ENCODE measurements at regions not wholly inside any gene's neighbourhood (a gene's known extent, or its start where the extent isn't known, plus 50 kb on each side); places are given as distances from the start of the nearest gene placed in this dataset.

DNA sequence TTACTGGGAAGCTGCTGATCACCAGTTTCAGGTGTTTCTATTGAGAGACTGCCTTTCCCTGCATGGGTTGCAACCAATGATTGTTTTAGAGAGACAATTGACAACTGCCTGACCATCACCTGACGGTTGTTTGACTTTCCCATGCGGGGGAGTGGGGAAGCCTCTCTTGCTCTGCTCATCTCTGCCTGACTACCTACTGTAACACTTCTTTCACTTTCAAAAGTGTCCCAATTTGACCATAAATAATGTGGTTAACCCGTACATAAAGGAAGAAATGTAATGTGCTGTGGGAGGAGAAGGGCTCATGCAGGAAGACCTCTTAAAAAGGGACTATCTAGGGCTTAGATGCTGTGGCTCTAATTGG, 122.1 kb upstream of the PHACTR1 start:
- Mint-ChIP-seq H3K4me1 (ENCODE audit: low read depth) (no peaks in the 10 kb centered on the region), H3K9me3 (ENCODE audit: insufficient read depth) (no peaks in the 10 kb centered on the region), H3K36me3 (ENCODE audit: low read depth) (no peaks in the 10 kb centered on the region), H3K27me3 (ENCODE audit: low read depth) (peaks cover 10% of the 10 kb centered on the region), H3K27ac (no peak overlapping the region), H3K4me3 (no peak overlapping the region)
- ATAC-seq (no peak), DNase-seq (no peak)
- ChIA-PET CTCF (no interaction called here), POLR2A (no interaction called here)

DNA sequence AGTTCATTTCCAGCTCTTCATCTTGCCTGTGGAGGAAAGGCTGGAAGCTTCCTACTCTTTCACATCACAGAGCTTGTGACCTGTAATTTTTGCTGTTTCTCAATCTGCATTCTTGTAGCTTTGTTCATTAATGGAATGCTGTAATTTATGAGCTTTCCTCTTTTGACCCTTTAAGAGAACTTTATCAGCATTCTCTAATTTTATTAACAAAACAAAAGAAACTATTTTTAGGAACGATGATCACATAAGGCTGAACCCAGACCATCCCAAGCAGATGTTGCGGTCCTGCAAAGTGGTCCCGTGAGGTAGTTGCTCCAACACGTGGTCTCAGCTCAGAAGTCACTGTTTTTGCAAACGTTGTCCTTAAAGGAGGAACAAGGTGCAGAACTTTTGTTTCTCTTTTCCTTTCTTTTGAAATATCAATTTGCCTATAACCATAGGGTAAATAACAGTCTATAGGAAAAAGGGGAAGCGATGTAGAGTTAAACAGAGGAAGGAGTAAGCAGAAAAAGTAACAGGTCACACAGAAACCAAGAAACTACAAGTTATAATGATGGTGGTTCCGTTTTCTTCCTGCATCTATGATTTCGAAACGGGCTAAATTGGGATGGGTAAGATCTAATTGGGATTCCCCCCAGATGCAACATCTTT, 121.3 kb upstream of the PHACTR1 start:
- ATAC-seq, result no peak
- Mint-ChIP-seq H3K36me3 (ENCODE audit: low read depth) (no peaks in the 10 kb centered on the region), H3K4me1 (ENCODE audit: low read depth) (no peaks in the 10 kb centered on the region), H3K27ac (no peak overlapping the region), H3K9me3 (ENCODE audit: insufficient read depth) (no peaks in the 10 kb centered on the region), H3K27me3 (ENCODE audit: low read depth) (peaks cover 10% of the 10 kb centered on the region), H3K4me3 (no peak overlapping the region)
- ChIA-PET CTCF (no interaction called here), POLR2A (no interaction called here)
- no peak for DNase-seq

DNA sequence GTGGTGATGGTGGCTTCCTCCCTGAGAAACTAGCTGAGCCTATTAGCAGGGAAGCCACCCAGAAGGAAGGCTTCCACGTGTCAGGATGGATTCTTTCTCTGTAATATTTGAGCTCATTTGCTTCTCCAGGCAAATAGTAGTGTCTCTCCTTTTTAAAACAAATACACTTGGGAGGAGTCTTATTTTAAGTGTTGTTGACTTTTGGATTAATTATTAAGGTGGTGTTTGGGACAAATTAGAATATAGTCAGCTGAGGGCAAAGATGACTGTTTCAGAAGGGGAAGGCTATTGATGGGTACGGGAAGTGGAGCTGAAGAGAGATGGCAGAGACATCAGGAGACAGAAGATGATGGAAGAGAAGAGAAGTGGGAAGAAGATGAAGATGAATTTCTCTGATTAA, 119.8 kb upstream of the PHACTR1 start:
- no peak overlapping the region for H3K27ac Mint-ChIP-seq
- no peak overlapping the region for H3K4me3 Mint-ChIP-seq
- peaks cover 10% of the 10 kb centered on the region for H3K27me3 Mint-ChIP-seq (ENCODE audit: low read depth)
- DNase-seq (no peak), ATAC-seq (no peak)
- no peaks in the 10 kb centered on the region for H3K36me3 Mint-ChIP-seq (ENCODE audit: low read depth)
- ChIA-PET CTCF (interaction anchor here (1.1 kb wide), 1 partner anchor 10 kb away, joined by 3 read pairs; no protein-coding TSS in a partner anchor), POLR2A (no interaction called here)
- no peaks in the 10 kb centered on the region for H3K9me3 Mint-ChIP-seq (ENCODE audit: insufficient read depth)
- H3K4me1 Mint-ChIP-seq (ENCODE audit: low read depth), result no peaks in the 10 kb centered on the region

DNA sequence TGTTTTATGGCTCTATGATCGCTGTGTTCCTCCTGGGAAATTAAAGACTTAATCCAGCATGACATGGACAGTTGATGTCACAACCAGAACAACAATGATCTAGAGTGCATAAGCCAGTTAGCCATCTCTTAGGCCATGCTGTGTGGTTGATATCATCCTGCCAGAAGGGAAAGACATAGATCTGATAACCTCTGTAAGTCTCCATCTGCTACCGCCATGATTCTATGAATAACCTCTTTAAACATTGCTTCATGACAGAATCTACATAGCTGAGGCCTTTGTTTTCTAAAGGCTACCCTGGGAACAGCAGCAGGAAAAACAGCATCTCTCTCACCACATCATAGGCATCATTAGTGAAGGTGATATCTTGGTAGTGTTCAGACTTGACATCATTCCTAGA, 117.6 kb upstream of the PHACTR1 start:
- Mint-ChIP-seq H3K4me1 (ENCODE audit: low read depth) (no peaks in the 10 kb centered on the region), H3K27me3 (ENCODE audit: low read depth) (peaks cover 10% of the 10 kb centered on the region), H3K4me3 (no peak overlapping the region), H3K9me3 (ENCODE audit: insufficient read depth) (no peaks in the 10 kb centered on the region), H3K36me3 (ENCODE audit: low read depth) (no peaks in the 10 kb centered on the region), H3K27ac (no peak overlapping the region)
- ATAC-seq (no peak), DNase-seq (no peak)
- ChIA-PET CTCF (no interaction called here), POLR2A (no interaction called here)

DNA sequence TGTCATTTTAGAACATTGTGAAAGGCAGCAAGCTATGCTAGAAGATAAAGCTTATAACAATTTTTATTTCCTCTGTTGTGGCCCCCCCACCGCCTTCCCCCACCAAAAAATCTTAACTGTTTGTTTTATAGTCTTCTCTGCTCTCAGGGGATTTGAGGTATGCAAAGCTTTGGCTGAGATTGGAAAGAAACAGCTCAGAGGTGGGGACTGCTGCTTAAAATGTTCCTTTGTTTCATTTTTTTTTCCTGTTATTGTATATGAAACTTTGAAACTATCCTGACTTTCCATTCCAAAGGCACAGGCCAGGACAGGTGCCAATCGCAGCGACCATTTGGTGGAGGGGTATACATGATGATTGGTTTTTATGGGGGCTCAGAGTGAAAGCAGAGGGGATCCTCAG, 114.7 kb upstream of the PHACTR1 start:
- Mint-ChIP-seq H3K4me3 (no peak overlapping the region), H3K27ac (no peak overlapping the region), H3K9me3 (ENCODE audit: insufficient read depth) (no peaks in the 10 kb centered on the region), H3K4me1 (ENCODE audit: low read depth) (no peaks in the 10 kb centered on the region), H3K27me3 (ENCODE audit: low read depth) (peaks cover 3% of the 10 kb centered on the region), H3K36me3 (ENCODE audit: low read depth) (no peaks in the 10 kb centered on the region)
- DNase-seq, result no peak
- no peak for ATAC-seq
- ChIA-PET CTCF (no interaction called here), POLR2A (interaction anchor here (0.6 kb wide), 1 partner anchor 1012 kb away, joined by 4 read pairs; no protein-coding TSS in a partner anchor)

DNA sequence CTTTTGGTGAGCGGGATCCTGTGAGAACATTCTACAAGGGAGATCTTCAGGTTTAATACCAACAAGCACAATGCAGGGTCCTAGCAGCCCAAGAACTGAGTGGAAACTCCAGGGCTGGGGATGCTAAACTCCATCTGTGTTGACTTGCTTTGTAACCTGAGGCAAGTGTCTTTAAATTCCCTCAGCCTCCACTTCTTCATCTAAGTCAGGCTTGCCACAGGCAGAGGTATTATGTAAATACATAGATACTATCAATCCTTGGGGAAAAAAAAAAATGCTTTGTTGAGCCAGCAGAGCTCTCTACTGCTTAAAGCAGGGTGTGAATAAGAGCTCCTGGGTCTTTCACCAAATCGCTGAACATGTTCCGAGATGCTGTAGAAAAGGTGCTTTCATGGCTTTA, 114.2 kb upstream of the PHACTR1 start:
- H3K4me1 Mint-ChIP-seq (ENCODE audit: low read depth), result no peaks in the 10 kb centered on the region
- POLR2A ChIA-PET, result no interaction called here
- H3K27me3 Mint-ChIP-seq (ENCODE audit: low read depth), result peaks cover 7% of the 10 kb centered on the region
- DNase-seq (no peak), ATAC-seq (no peak)
- H3K36me3 Mint-ChIP-seq (ENCODE audit: low read depth), result no peaks in the 10 kb centered on the region
- no peaks in the 10 kb centered on the region for H3K9me3 Mint-ChIP-seq (ENCODE audit: insufficient read depth)
- CTCF ChIA-PET, result no interaction called here
- H3K27ac Mint-ChIP-seq, result no peak overlapping the region
- H3K4me3 Mint-ChIP-seq, result no peak overlapping the region

DNA sequence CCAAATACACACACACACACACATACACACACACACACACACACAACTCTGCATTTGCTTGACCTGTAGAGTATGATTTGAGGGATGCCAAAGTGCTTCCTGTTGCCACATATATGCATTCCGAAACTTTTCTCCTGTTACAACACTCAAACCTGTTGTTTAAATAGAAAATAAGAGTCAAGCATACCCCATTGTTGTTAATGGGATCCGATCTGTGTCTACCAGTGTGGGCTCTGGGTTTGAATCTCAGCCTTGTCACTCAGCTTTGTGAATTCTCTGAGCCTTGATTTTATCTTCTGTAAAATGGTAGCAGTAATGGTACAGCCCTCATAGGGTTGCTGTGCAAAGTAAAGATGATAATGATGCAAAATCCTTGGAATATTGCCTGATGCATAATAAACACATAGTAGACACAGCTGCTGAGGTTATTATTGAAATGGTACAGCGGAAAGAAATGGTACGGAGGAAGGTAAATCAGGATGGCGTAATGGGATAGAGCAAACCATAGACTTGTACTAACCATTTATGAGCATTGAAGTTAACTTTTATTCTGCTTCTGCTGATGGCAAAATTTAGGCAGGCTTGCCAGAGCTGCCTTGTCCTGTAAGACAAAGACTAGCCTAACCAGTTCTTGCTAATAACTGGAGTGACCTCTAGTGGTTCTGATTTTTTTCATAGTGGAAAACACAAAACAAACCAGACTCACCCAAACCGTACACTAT, 113.5 kb upstream of the PHACTR1 start:
- ATAC-seq, result no peak
- H3K27me3 Mint-ChIP-seq (ENCODE audit: low read depth), result peaks cover 7% of the 10 kb centered on the region
- no peak for DNase-seq
- H3K36me3 Mint-ChIP-seq (ENCODE audit: low read depth), result no peaks in the 10 kb centered on the region
- H3K27ac Mint-ChIP-seq, result no peak overlapping the region
- H3K4me3 Mint-ChIP-seq, result no peak overlapping the region
- ChIA-PET POLR2A (no interaction called here), CTCF (no interaction called here)
- no peaks in the 10 kb centered on the region for H3K4me1 Mint-ChIP-seq (ENCODE audit: low read depth)
- no peaks in the 10 kb centered on the region for H3K9me3 Mint-ChIP-seq (ENCODE audit: insufficient read depth)

DNA sequence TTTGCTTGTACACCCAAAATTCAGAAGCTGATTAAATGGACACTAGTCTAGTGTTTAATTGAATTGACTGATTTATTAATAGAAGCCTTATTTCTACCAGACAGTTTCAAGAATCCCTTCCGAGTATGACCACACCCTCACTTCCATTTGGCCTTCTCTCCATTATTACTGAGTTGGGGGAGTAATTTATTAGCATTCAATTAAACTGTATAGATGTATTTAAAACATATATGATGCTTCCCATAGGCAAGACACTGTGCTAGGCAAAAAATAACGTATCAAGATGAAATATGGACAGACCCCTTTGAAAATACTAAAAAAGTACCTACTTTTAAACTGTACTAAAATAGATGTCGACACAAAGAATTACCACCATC, 112.9 kb upstream of the PHACTR1 start:
- Mint-ChIP-seq H3K9me3 (ENCODE audit: insufficient read depth) (no peaks in the 10 kb centered on the region), H3K27me3 (ENCODE audit: low read depth) (peaks cover 7% of the 10 kb centered on the region), H3K4me1 (ENCODE audit: low read depth) (no peaks in the 10 kb centered on the region), H3K27ac (no peak overlapping the region), H3K4me3 (no peak overlapping the region), H3K36me3 (ENCODE audit: low read depth) (no peaks in the 10 kb centered on the region)
- ATAC-seq (no peak), DNase-seq (no peak)
- ChIA-PET POLR2A (no interaction called here), CTCF (no interaction called here)

DNA sequence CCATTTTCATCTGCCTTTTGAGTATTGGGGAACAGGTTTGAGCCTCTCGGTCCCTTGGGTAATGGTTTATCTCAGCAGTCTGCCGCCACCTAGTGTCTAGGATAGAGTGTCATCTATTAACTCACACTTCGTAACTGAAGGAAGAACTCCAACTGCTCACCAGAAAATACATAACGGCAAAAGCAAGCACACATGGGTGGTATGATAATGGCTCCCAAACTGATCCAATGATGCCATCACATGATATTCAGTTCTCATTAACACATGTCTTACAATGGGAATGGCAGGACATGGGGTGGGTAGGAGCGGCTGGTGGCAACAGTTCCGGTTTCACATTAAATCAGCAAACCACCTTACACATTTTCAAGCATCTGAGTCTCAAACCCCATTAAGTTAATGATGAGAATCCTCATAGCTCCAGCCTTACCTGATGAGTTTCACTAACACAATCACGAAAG, 110.7 kb upstream of the PHACTR1 start:
- ATAC-seq (peak; percentile 74), DNase-seq (peak; percentile 67)
- H3K4me1 Mint-ChIP-seq (ENCODE audit: low read depth), result no peaks in the 10 kb centered on the region
- ChIA-PET CTCF (interaction anchor here (0.9 to 2.6 kb wide), 6 partner anchors 9 to 951 kb away, joined by 3 to 16 read pairs (median 3); partner anchors contain the start of gene EDN1), POLR2A (no interaction called here)
- H3K36me3 Mint-ChIP-seq (ENCODE audit: low read depth), result no peaks in the 10 kb centered on the region
- H3K9me3 Mint-ChIP-seq (ENCODE audit: insufficient read depth), result no peaks in the 10 kb centered on the region
- no peak overlapping the region for H3K27ac Mint-ChIP-seq
- peaks cover 3% of the 10 kb centered on the region for H3K27me3 Mint-ChIP-seq (ENCODE audit: low read depth)
- no peak overlapping the region for H3K4me3 Mint-ChIP-seq

DNA sequence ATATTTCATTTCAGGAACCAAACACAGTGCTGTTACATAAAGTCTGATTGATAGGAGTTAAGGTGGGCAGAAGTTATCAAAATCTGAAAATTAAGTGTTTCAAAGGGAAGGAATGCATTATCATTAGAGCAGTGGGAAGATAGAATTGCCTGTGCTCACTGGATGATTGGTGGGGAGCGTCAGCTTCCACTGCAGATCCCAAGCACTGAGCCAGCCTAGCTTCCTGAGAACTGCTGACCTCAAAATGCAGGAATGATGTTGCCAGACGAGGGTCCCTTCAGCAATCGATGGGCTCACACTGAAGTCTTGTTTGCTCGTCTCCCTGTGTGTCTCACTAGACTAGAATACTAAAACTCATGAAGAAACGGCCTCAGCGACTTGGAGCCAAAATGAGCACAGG, 110.0 kb upstream of the PHACTR1 start:
- POLR2A ChIA-PET, result no interaction called here
- Mint-ChIP-seq H3K27me3 (ENCODE audit: low read depth) (peaks cover 3% of the 10 kb centered on the region), H3K4me1 (ENCODE audit: low read depth) (no peaks in the 10 kb centered on the region), H3K27ac (no peak overlapping the region), H3K9me3 (ENCODE audit: insufficient read depth) (no peaks in the 10 kb centered on the region), H3K4me3 (no peak overlapping the region), H3K36me3 (ENCODE audit: low read depth) (no peaks in the 10 kb centered on the region)
- DNase-seq, result no peak
- no peak for ATAC-seq
- CTCF ChIA-PET, result interaction anchor here (0.9 to 2.6 kb wide), 5 partner anchors 10 to 951 kb away, joined by 3 to 16 read pairs (median 3); partner anchors contain the start of gene EDN1

DNA sequence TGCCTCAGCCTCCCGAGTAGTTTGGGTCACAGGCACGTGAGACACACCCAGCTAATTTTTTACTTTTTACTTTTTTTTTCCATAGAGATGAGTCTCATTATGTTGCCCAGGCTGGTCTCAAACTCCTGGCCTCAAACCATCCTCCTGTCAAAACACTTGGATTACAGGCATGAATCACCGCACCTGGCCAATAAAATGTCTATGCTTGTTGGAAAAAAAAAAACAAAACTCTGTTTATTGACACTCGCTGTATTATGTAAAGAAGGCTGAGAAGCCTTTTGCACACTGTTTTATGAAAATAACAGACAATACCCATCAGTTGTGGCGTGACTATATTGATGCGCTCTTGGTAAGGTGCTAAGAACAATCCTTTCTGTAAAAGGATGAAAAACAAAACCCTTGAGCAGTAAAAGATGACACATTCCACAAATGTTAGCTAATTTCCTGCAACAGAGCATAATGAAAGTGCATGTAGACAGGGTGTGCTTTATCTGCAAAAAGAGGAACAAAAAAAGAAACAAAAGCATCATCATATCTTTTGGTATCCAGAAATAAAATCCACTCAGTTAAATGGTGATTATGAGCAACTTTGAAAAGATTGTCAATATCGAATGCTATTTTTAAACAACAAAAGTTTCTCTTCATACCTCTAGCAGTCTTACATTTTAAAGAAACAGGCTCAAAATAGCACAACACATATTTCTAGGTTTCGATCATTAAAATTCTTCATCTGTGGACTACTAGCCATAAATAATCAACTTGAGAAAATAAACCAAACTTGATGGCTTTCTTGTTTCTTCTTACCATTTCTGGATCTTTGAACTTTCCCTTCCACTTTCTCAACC, 108.3 kb upstream of the PHACTR1 start:
- no peaks in the 10 kb centered on the region for H3K9me3 Mint-ChIP-seq (ENCODE audit: insufficient read depth)
- H3K4me3 Mint-ChIP-seq, result no peak overlapping the region
- DNase-seq (no peak), ATAC-seq (no peak)
- POLR2A ChIA-PET, result no interaction called here
- peaks cover 6% of the 10 kb centered on the region for H3K27me3 Mint-ChIP-seq (ENCODE audit: low read depth)
- no peaks in the 10 kb centered on the region for H3K4me1 Mint-ChIP-seq (ENCODE audit: low read depth)
- CTCF ChIA-PET, result interaction anchor here (1.1 to 1.4 kb wide), 2 partner anchors 952 to 955 kb away, joined by 3 read pairs; no protein-coding TSS in a partner anchor
- H3K36me3 Mint-ChIP-seq (ENCODE audit: low read depth), result no peaks in the 10 kb centered on the region
- no peak overlapping the region for H3K27ac Mint-ChIP-seq

DNA sequence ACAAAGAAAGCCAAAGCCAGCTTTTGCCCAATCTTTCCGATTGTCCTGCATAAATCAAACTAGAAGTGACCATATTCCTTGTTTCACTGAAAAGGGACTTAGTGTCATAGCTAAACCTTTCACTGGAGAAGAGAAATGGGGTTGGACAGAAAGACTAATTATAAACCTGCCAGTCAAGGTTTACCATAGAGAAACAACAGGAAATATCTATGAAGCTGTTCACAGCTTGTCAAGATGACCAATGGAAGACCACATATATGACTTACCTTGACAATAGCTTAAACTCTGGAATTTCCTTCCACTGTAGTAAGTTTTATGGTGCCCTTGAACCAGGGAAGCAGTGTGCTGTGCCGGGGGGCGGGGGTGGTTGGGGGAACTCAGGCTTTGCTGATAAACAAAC, 107.7 kb upstream of the PHACTR1 start:
- H3K27ac Mint-ChIP-seq, result no peak overlapping the region
- no peak overlapping the region for H3K4me3 Mint-ChIP-seq
- no peaks in the 10 kb centered on the region for H3K9me3 Mint-ChIP-seq (ENCODE audit: insufficient read depth)
- no peak for ATAC-seq
- no peaks in the 10 kb centered on the region for H3K4me1 Mint-ChIP-seq (ENCODE audit: low read depth)
- POLR2A ChIA-PET, result no interaction called here
- peaks cover 6% of the 10 kb centered on the region for H3K27me3 Mint-ChIP-seq (ENCODE audit: low read depth)
- H3K36me3 Mint-ChIP-seq (ENCODE audit: low read depth), result no peaks in the 10 kb centered on the region
- no peak for DNase-seq
- CTCF ChIA-PET, result interaction anchor here (1.4 kb wide), 1 partner anchor 956 kb away, joined by 3 read pairs; no protein-coding TSS in a partner anchor
